Suppressor macrophage (primary cell): ENCODE measurements at regions not wholly inside any gene's neighbourhood (a gene's known extent, or its start where the extent isn't known, plus 50 kb on each side); places are given as distances from the start of the nearest gene placed in this dataset.

Experiments
- DNase-seq, 4 experiments: peaks; one replicate each; pipeline ENCODE4 v3.0.0-alpha.2; 2020 to 2022

DNA sequence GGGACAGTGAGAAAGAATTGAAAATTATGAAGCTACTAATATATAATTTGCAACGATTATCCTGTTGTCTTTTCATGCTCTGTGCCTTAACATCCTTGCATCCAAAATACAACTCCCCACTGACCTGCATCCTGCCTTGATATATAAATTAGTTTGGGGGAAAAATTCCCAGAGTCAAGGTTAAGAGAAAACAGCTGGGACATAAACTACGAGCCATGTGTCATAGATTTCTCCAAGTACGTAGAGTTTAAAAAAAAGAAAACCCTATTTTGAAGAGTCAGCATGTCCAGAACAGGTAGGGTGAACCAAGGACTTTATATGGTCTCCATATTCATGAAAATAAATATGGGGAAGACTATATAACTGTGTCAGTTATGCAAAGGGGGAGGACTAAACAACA is 123.8 kb upstream of the MARCKS start:
- no peak for DNase-seq

DNA sequence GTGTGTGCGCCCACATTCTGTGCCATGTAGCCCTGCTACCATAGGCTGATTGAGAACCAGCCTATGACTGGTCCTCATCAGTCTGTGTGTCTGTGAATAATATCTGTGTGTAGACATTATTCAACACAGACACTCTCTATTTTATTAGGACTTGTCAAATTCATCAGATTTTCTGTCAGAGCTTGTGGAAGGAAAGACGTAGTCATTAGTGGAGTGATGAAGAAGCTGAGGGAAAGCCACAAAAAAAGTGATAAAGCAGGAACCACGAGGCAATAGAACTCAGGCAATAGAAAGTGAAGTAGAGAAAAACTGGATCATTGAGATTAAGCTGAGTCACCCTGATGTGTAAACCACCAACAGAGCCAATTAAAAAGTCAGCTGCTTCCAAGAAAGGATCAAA is 122.2 kb upstream of the MARCKS start:
- DNase-seq: peak in 2 of 4 experiments; percentile 55

DNA sequence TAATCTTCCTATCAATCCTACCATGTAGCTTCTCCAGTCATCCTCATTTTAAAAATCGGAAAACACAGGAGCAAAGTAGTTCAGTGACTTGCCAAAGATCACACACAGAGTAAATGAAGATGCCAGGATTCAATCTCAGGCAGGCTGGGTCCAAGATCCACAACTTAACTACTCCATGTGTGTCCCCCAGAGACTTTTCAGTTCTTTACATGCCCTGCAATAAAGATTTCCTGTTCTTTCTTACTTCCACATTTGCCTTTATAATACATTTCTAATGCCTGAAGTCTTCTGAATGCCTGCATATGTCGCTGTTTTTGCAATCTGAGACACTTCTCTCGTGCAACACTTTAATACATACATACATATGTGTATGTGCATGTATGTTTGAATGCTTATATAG is 121.7 kb upstream of the MARCKS start:
- DNase-seq: peak in 2 of 4 experiments; percentile 49 to 58

DNA sequence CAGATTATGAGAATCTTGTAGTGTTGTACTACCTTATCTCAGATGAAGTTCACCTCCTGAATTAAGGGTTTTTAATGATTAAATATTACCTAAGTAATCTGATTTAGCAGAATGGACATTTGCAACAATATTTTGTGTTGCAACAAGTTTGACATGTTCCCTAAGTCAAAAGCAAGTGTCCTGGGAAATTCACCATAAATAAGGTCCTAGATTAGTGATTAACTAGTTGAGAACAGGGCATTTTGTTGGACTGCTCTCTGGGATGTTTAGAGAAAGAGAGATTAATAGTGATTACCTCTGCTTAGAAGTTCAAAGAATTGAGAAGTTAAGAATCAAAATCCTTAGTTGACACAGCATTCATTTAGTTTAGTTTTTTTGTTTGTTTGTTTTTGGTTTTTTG is 120.2 kb upstream of the MARCKS start:
- DNase-seq: no peak

DNA sequence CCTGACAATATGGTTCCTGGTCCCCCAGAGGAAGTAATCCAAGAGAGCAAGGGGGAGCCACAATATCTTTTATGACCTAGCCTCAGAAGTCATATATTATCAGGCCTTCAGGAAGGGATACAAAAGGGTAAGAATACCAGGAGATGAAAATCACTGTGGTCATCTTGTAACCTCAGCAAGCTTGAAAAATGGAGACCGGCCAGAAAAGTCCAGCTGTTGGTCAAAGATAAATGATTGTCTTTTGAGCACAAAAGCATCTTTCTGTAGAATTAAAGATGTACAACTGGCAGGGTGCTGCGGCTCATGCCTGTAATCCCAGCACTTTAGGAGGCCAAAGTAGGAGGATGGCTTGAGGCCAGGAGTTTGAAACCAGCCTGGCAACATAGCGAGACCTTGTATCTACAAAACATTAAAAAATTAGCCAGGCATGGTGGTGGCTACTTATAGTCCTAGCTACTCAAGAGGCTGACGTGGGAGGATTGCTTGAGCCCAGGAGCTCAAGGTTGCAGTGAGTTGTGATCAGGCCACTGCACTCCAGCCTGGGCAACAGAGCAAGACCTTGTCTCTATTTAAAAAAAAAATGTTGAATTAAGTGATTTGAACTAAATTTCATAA is 118.0 kb upstream of the MARCKS start:
- DNase-seq: no peak

DNA sequence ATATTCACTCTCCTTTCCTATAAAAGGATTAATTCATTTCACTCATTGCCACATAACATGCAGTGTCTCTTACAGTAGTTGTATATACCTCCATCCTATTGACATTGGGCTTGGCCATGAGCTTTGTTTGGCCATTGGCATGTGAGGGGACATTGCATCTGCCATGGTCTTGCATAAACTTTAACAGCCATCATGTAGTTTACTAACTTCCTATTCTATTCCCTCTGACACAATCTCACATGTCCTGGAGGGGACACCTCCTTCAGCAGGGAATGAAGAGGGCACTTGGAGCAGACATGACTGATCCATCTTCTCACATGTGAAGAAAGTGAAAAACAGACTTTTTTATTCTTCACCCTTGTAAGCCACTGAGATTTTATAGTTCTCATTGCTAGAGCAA is 115.5 kb upstream of the MARCKS start:
- DNase-seq: peak; percentile 44 to 75 (median 65)

DNA sequence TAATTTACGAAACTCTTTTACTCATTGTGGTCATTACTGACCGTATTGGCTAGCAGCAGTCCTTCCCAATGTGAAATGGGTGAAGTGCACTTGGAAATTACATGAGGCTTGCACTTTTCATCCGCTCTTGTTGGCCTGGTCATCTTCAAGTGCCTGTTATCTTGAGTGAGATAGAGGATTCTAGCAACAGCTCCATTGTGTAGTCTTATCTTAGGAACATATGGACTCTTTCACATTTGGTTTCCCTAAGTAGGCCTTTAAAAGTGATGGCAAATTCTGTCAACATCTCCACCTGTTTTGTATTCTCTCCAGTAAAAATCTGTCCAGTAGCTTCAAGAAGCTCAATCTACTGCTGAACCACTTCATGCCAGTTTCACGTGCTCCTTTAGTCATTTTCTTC is 114.8 kb upstream of the MARCKS start:
- DNase-seq: no peak

DNA sequence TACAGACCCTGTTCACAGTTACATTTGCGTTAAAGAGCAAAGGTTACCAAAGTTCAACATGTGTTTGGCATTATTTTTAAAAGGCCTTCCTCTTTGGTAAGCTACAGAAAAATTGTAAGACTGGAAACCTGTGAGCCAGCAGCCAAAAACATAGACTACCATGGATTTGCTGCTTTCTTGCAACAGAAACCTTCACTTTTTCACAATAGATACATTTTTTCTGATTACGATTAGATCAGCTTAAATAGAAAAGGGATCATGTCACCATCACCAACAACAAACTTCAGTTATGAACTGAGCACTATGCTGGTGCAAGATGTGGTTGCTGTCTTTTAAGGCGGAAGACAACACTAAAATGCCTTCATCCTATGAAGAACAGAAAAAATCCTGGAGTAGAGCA is 112.3 kb upstream of the MARCKS start:
- peak in 2 of 4 experiments; percentile 48 to 64 for DNase-seq

DNA sequence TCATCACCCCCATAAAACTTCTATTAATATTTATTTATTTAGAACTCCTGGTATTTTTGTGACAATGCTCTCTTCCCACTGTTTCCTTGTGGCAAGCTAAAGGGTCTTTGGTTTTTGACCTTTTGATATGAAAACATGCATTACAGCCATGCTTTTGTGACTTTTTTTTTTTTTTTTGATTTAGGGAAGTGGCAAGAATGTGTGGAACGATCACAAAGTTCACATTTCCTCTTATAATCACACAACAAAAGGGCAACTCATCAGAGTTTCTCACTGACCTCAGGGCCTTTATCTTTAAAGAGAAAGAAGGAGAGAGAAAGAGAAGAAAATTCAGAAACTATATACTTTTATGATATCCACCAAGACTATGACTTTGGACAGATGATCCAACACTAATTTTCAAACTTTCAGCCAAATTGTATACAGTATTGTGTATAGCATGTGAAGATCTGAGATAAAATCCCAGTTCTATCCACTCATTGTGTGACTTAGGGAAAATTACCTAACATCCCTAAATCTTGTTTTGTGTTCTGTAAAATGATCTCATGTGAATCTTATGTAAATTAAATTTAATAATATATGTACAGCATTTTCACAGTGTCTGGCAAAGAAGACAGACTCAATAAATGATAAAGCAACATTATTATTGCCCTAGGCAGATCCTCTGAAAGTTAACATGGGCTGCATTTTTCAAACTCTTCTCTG is 106.8 kb upstream of the MARCKS start:
- DNase-seq: peak; percentile 29 to 81 (median 57)

DNA sequence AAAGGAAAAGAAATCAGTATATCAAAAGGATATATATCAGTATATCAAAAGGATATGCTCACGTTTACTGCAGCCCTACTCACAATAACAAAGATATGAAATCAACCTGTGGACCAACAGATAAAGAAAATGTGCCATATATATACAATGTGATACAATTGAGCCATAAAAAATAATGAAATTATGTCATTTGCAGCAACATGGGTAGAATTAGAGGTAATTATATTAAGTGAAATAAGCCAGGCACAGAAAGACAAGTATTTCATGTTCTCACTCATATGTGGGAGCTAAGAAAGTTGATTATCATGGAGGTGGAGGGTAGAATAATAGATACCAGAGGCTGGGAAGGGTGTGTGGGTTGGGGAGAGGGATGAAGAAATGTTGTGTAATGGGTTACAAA is 102.9 kb upstream of the MARCKS start:
- no peak for DNase-seq

DNA sequence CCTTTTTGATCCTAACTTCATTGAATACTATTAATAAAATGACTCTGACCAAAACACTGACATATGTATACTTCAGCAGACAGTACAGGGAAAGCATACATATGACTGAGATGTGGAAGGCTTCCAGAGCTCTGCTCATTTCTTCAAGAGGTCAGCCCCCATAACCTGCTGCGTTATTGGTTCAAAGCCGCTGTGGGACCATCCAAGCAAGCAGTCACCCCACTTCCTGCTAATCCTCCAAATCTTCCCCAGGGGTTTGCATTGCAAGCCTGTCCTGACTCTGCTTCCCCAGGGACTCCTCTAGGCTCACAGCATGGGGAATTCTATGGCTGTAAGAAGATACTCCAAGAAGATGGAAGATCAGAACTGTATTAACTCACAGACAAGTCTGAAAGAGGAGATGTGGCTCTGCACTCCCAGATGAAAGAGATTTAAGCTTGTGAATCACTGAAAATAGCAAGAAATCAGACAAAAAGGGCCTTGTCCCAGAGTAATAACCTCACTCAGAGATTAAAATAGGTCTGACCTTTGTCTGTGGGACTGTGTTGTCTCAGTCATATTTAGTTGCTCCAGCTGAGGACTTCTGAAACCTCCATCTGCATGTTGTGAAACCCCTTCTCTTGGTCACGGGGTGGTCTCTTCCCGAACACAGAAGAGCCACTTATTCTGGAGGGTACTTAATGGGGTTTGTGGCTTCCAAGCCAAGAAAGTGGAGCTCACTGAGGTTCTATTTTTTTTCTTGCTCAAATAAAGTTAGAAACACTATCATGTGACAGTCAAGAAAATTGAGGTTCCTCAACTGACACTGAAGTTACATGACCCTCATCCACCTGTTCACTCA is 101.5 kb upstream of the MARCKS start:
- peak in 2 of 4 experiments; percentile 16 to 19 for DNase-seq

DNA sequence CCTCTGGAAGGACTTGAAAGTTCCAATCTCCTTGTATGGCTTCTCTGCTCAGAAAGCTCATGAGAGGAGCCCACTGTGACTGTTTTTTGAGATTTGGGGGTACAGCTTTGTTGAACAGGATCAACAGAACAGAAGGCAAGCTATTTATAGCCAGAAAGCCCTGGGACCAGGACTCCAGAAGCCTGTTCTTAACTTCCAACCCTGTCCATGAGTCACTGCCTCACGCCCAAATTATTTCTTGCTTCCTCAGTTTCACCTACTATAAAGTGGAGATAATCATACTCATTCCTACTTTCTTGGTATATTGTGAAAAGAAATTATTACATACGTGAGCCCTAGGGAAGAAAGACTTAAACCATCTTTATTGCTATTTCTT is 100.9 kb upstream of the MARCKS start:
- no peak for DNase-seq

DNA sequence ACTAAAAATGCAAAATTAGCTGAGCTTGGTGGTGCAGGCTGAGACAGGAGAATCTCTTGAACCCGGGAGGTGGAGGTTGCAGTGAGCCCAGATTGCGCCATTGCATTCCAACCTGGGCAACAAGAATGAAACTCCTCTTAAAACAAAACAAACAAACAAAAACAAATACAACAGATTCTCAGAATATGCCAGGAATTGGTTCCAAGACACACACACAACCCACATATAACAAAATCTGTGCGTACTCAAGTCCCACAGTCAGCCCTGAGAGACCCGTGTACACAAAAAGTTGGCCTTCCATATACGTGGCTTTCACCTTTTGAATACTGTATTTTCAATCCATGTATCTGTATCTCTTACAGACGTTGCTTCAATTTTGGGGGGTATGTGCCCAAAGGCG is 98.9 kb upstream of the MARCKS start:
- DNase-seq: no peak

DNA sequence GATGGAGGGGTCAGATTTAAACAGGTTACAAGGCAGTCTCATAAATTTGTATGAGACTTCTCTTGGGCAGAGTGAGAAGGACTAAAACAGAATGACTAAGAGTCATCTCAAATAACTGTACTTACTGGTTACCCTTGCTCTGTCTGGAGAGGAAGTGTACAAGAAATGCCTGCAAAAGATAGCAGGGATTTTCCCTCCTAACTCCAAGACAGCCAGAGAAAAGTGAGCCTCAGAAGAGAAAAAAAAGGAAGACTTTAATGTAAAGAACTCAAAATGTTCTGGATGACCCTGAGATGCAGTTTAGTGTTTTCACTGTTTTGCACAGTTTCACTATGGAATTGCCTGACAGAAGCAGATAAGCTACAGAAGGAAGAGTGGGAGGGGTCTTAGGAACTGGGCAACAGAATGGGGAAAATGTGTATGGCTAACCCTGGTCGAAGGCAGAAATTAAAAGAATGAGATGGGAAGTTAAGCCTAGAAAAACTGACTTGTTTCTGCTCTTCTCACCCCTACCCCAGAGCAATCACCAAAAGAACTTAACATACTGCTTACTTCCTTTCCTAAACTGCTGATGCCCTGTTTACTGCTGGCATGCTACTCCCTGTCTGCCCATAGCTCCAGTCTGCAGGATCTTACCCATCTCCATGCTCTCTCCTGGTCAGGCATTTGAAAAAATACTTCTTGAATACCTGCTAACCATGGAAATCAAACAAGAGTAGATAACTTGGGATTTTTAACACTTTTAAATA is 98.1 kb upstream of the MARCKS start:
- DNase-seq: peak; percentile 33 to 82 (median 64)

DNA sequence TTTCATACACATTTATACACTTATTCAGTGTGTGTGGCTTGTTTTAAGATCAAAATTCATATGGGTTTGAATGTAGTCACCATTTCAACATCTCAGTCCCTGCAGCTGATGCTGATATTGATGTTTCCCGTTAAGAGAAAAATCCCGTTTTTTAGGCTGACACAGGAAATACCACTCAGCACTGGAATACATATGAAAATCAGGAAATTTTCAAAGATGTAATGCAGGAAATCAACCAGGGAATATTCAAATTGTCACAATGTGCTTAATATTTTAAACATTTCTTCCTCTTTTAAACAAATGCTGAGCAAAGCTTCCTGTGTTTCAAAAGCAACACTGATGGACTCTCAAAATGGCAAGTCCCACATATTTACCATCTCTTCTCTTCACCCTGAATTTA is 94.5 kb upstream of the MARCKS start:
- DNase-seq: peak in 3 of 4 experiments; percentile 21 to 71 (median 43)

DNA sequence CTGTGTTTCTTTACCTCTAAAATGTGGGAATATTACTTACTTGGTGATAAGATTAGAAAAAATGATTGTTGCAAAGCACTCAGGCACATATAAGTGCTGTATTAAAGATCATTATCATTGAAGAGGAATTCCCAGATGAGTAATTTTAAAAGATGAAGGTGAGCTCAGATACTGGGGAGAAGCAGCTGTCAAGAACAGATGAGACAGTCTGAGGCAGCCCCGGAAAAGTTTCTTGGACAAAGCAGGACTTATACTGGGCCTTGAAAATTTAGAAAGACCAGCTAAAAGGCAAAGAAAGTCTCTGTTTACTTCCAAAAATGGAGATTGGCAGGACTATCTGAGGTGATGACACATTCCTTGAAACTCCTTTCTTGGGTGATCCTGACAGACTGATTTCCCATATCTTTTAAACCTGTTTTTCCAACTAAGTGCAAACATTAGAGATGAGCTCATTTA is 93.8 kb upstream of the MARCKS start:
- no peak for DNase-seq

DNA sequence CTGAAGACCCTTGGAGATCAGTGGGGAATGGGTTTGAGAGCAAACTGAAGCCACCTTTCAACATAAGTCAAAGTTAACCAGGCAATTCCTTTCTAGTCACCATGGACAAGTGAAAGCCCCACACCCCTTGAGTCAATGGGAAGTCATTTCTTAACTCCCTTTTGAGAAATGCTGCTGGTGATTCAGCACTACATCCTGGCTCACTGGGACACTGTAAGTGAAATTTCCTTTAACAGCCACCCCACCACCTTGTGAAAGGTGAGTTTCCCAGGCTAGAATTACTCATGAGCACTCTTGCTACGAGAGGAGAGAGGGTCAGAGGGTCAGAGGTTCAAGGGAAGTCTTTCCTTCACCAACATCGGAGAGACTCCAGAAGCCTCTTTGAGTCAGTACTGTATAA is 93.3 kb upstream of the MARCKS start:
- DNase-seq: peak; percentile 56 to 83 (median 73)

DNA sequence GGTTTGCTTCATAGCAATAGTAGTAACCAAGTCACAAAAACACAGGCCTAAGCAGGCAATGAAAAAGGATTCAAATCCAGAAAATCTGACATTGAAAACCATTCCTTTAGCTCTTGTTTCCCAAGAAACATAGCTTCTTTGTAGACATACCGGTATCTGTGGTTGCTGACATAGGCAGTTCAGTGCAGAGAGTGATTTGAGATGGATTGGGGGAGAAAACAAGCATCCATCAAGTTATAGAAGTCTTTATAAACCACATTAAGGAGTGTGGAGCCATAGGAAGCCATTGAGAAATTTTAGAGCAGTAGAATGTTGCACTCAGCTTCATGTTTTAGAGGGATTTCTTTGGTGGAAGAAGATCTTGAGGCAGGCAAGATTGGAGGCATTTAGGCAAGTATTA is 91.2 kb upstream of the MARCKS start:
- DNase-seq: no peak

DNA sequence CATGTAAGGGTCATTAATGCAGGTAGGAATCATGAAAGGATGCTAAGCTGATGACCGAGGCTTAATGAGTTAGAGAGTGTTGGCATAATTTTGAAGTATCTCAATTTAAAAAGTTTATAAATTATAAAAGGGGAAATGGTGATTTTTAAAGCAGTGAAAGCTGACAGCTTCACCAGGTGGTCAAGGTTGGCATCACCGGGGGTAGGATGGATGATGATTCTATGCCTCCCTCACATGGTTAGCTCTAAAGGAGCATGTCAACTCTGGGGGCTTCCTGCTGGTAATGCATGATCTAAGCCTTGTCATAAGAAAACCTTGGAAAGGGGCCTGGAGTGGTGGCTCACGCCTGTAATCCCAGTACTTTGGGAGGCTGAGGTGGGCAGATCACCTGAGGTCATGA is 89.2 kb upstream of the MARCKS start:
- DNase-seq: no peak

DNA sequence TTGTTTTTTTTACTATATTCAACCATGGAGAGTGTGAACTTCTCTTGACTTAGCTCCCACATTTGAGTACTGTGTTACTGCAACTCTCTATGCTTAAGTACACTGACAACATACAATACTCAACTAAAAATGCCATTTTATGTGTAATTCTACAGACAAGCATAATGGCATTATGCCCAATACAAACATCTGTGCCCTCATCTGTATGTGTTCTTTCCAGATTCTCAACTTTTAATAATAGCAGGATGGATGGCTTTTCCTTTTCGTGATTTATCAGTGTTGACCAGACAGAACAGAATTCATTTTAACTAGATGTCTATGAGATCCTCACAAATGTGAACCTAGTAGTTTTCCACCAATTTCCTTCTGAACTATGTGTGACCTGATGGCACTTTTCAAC is 84.2 kb upstream of the MARCKS start:
- no peak for DNase-seq

DNA sequence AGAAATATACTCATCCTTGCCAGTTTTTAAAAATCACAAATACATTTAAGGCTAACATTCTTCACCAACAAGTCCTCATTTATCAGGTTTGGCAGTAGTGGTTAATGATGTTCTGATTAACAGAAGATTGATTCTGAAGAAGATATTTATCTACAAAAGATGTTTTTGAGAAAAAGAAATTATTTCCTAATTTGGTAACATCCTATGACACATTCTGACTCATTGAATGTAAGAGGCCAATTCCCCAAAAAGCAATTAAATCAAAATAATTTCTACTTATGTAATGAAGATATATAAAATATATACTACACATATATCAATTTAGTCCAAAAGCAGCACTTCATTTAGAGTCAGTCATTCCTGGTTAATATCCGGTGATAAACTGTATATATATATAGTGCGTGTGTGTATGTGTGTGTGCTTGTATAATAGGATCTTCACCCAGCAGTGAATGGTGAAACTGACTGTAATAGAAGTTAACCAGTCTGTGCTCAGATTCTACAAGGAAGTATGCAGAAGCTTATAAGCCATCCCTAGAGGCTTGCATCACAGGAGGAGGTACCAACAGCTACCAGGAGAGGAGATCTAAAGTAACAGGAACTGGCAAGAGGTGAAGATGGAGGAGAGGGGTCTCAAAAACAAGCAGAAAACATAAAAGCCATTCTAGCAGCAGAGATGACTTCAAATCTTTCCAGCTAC is 82.9 kb upstream of the MARCKS start:
- DNase-seq: peak; percentile 42 to 77 (median 71)

DNA sequence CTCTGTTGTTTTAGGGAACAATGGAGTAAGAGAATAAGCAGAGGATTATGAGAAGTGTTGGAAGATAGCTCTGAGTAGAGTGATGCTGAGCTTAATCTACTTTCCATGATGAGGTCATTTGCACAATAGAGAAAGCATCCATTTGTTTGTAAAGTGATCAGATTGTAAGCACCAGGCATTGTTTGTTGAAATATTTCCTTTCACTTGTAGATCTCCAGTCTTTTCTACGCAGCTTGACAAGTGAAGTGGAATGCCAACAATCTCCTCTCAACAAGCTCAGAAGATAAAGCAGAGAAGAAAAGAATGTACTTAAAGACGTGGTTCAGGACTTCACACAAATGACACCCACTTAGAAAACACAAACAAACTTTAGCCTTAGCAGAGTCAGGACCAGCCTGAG is 80.1 kb upstream of the MARCKS start:
- DNase-seq: no peak
